ENCODE measurements at regions not wholly inside any gene's neighbourhood (a gene's known extent, or its start where the extent isn't known, plus 50 kb on each side); places are given as distances from the start of the nearest gene placed in this dataset.

DNA sequence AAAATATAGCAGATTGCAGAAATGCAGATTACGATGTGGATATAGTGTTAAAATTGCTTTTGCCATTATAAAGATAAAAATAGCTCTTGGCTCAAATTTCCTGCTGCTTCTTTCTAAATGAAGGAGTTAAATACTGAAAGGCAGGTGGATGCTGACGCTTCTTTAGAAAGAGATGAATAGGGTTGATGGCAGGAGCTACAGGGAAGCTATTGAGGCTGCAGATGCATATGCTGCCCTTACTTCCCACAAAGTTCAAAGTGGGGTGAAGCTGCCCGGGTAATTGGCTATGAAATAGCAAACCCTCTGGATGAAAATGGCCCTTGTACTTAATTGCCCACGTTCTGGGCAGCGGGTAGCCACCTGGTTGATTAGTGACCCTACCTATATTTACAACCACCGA is 379.5 kb downstream of the ZIC3 start:
- RAD21 ChIA-PET (ENCODE audit: unreplicated experiment) = no interaction called here

More for the DNA sequence above, 379.5 kb downstream of the ZIC3 start:
- BruUV-seq (replicated peaks) = no TSS peak
- Histone ChIP-seq H3K9me3 (replicated peaks; ENCODE audit: control insufficient read depth, insufficient read depth, low read length) (no peaks in the 10 kb centered on the region; the same call in 2 of the 3 replicates), H3K27ac (ENCODE audit: control insufficient read depth, insufficient read depth) (no peak overlapping the region), H3K36me3 (ENCODE audit: control insufficient read depth in 2 of 2, insufficient read depth in 2 of 2, low read length in 1 of 2) (no peaks in the 10 kb centered on the region), H2AFZ (ENCODE audit: control insufficient read depth, low read depth, low read length) (no peak overlapping the region), H3K4me2 (ENCODE audit: control insufficient read depth, insufficient read depth) (no peak overlapping the region), H3K27me3 (replicated peaks in 1 of 2; ENCODE audit: control insufficient read depth in 2 of 2, insufficient read depth in 2 of 2, low read length in 1 of 2) (no peaks in the 10 kb centered on the region), H3K4me1 (ENCODE audit: control insufficient read depth, insufficient read depth, low read length) (no peaks in the 10 kb centered on the region), H4K20me1 (ENCODE audit: control insufficient read depth, insufficient read depth) (no peaks in the 10 kb centered on the region), H3K9ac (ENCODE audit: control insufficient read depth, insufficient read depth, low read length) (no peak overlapping the region), H3K4me3 (no peak overlapping the region), H3K79me2 (ENCODE audit: control insufficient read depth, insufficient read depth, low read length) (no peaks in the 10 kb centered on the region)
- TF ChIP-seq SMC3 (IDR thresholded peaks at IDR 0.05; ENCODE audit: borderline replicate concordance, low read length) (no peak), ZBED1 (IDR thresholded peaks at IDR 0.05; ENCODE audit: borderline replicate concordance) (no peak), SUZ12 (IDR thresholded peaks at IDR 0.05; ENCODE audit: unreplicated experiment) (no peak), BRCA1 (IDR thresholded peaks at IDR 0.05; ENCODE audit: low read depth, low read length) (no peak), ZSCAN29 (IDR thresholded peaks at IDR 0.05) (no peak)
- TF ChIP-seq, protein P1, sequence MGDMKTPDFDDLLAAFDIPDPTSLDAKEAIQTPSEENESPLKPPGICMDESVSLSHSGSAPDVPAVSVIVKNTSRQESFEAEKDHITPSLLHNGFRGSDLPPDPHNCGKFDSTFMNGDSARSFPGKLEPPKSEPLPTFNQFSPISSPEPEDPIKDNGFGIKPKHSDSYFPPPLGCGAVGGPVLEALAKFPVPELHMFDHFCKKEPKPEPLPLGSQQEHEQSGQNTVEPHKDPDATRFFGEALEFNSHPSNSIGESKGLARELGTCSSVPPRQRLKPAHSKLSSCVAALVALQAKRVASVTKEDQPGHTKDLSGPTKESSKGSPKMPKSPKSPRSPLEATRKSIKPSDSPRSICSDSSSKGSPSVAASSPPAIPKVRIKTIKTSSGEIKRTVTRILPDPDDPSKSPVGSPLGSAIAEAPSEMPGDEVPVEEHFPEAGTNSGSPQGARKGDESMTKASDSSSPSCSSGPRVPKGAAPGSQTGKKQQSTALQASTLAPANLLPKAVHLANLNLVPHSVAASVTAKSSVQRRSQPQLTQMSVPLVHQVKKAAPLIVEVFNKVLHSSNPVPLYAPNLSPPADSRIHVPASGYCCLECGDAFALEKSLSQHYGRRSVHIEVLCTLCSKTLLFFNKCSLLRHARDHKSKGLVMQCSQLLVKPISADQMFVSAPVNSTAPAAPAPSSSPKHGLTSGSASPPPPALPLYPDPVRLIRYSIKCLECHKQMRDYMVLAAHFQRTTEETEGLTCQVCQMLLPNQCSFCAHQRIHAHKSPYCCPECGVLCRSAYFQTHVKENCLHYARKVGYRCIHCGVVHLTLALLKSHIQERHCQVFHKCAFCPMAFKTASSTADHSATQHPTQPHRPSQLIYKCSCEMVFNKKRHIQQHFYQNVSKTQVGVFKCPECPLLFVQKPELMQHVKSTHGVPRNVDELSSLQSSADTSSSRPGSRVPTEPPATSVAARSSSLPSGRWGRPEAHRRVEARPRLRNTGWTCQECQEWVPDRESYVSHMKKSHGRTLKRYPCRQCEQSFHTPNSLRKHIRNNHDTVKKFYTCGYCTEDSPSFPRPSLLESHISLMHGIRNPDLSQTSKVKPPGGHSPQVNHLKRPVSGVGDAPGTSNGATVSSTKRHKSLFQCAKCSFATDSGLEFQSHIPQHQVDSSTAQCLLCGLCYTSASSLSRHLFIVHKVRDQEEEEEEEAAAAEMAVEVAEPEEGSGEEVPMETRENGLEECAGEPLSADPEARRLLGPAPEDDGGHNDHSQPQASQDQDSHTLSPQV (IDR thresholded peaks at IDR 0.05) = no peak
- TF ChIP-seq, protein P2, sequence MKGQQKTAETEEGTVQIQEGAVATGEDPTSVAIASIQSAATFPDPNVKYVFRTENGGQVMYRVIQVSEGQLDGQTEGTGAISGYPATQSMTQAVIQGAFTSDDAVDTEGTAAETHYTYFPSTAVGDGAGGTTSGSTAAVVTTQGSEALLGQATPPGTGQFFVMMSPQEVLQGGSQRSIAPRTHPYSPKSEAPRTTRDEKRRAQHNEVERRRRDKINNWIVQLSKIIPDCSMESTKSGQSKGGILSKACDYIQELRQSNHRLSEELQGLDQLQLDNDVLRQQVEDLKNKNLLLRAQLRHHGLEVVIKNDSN (IDR thresholded peaks at IDR 0.05; ENCODE audit: borderline replicate concordance, extremely low read length, insufficient read depth, low read depth, low read length) = no peak
- ATAC-seq (no peak), DNase-seq (ENCODE audit: low read depth, low spot score) (no peak), FAIRE-seq (no peak)
- 1% methylated on average over 6 of the region's 6 CpGs for WGBS (ENCODE audit: insufficient coverage, insufficient replicate concordance, low lambda C conversion rate, missing lambda C conversion rate)
- CTCF ChIA-PET = no interaction called here
- SMC1A ChIA-PET (ENCODE audit: uncharacterized antibody, unreplicated experiment) = no interaction called here
- in situ Hi-C loops (cut with MboI) = no loop called here
- POLR2A ChIA-PET = no interaction called here
- intact Hi-C loops (cut with micrococcal nuclease; ENCODE audit: unreplicated experiment) = no loop called here

Data from GM12878 (cell line).